MM.1S (cell line): ENCODE measurements at regions not wholly inside any gene's neighbourhood (a gene's known extent, or its start where the extent isn't known, plus 50 kb on each side); places are given as distances from the start of the nearest gene placed in this dataset.

ENCODE experiments used
- EZH2phosphoT487 ChIP-seq: fragments of 300-600 bp; sonication (generic); IDR thresholded peaks from 2 replicates; pipeline ENCODE4 v1.6.1; 2018; ENCODE audit warnings: antibody characterized with exemption, low read length
- TF ChIP-seq, protein P1 (sequence below): fragments of 300-600 bp; sonication (generic); IDR thresholded peaks from 2 replicates; pipeline ENCODE4 v1.5.1; 2016; ENCODE audit warnings: antibody characterized with exemption, low read length, mixed read lengths

GRCh38 chr14:21735200-21735599, 61.6 kb upstream of the OR4E1 start:
- TF ChIP-seq, protein P1, sequence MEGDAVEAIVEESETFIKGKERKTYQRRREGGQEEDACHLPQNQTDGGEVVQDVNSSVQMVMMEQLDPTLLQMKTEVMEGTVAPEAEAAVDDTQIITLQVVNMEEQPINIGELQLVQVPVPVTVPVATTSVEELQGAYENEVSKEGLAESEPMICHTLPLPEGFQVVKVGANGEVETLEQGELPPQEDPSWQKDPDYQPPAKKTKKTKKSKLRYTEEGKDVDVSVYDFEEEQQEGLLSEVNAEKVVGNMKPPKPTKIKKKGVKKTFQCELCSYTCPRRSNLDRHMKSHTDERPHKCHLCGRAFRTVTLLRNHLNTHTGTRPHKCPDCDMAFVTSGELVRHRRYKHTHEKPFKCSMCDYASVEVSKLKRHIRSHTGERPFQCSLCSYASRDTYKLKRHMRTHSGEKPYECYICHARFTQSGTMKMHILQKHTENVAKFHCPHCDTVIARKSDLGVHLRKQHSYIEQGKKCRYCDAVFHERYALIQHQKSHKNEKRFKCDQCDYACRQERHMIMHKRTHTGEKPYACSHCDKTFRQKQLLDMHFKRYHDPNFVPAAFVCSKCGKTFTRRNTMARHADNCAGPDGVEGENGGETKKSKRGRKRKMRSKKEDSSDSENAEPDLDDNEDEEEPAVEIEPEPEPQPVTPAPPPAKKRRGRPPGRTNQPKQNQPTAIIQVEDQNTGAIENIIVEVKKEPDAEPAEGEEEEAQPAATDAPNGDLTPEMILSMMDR, result no peak
- no peak for TF ChIP-seq EZH2phosphoT487
